ENCODE measurements at regions not wholly inside any gene's neighbourhood (a gene's known extent, or its start where the extent isn't known, plus 50 kb on each side); places are given as distances from the start of the nearest gene placed in this dataset.

DNA sequence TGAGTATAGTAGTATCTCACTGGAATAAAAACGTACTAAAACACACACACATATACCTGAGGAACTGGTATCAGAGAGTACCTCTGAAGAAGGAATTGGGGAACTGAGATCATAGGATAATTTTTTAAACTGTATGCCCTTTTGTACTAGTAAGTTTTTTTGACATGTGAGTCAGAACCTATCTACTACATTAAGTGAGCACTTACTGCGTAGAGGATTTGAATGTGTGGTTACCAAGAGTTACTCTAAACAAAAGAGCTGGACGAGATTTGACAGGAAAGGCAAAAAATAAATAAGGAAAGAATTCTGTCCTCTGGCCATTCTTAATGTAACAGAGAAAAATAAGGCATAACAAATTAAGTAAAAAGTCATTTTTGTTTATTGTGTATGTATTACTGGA, 546.5 kb upstream of the FAT1 start:
- Histone ChIP-seq H3K36me3 (ENCODE audit: control insufficient read depth, insufficient read depth, low read length) (no peaks in the 10 kb centered on the region), H3K27ac (ENCODE audit: low read depth, low read length, severe bottlenecking) (no peak overlapping the region), H3K4me3 (ENCODE audit: extremely low read depth, insufficient read depth, low read length, poor library complexity, severe bottlenecking) (no peak overlapping the region), H3K4me1 (ENCODE audit: control insufficient read depth, insufficient read depth, low read length, poor library complexity, severe bottlenecking) (peaks cover 6% of the 10 kb centered on the region), H3K9me3 (ENCODE audit: control insufficient read depth, low read length) (no peaks in the 10 kb centered on the region)
- no CpG with 5 or more reads among the region's 3 CpGs for WGBS, 2 experiments (ENCODE audit: insufficient coverage in 2 of 2)

GRCh38 chr4:187271848-187272247, 548.2 kb upstream of the FAT1 start:
- 89% methylated on average over 1 of the region's 2 CpGs; no CpG with 5 or more reads in 1 of the 2 experiments for WGBS, 2 experiments (ENCODE audit: insufficient coverage in 2 of 2)
- H3K4me3 ChIP-seq (ENCODE audit: extremely low read depth, insufficient read depth, low read length, poor library complexity, severe bottlenecking): no peak overlapping the region
- peaks cover 6% of the 10 kb centered on the region for H3K4me1 ChIP-seq (ENCODE audit: control insufficient read depth, insufficient read depth, low read length, poor library complexity, severe bottlenecking)

GRCh38 chr4:187274153-187274552, 550.5 kb upstream of the FAT1 start:
- Histone ChIP-seq H3K27ac (ENCODE audit: low read depth, low read length, severe bottlenecking) (no peak overlapping the region), H3K9me3 (ENCODE audit: control insufficient read depth, low read length) (no peaks in the 10 kb centered on the region), H3K4me1 (ENCODE audit: control insufficient read depth, insufficient read depth, low read length, poor library complexity, severe bottlenecking) (no peaks in the 10 kb centered on the region), H3K36me3 (ENCODE audit: control insufficient read depth, insufficient read depth, low read length) (no peaks in the 10 kb centered on the region), H3K4me3 (ENCODE audit: extremely low read depth, insufficient read depth, low read length, poor library complexity, severe bottlenecking) (no peak overlapping the region)
- WGBS, 2 experiments (ENCODE audit: insufficient coverage in 2 of 2): 83% methylated on average over 1 of the region's 2 CpGs; no CpG with 5 or more reads in 1 of the 2 experiments

More at GRCh38 chr4:187271848-187272247, 548.2 kb upstream of the FAT1 start:
- Histone ChIP-seq H3K36me3 (ENCODE audit: control insufficient read depth, insufficient read depth, low read length) (no peaks in the 10 kb centered on the region), H3K27ac (ENCODE audit: low read depth, low read length, severe bottlenecking) (no peak overlapping the region), H3K9me3 (ENCODE audit: control insufficient read depth, low read length) (no peaks in the 10 kb centered on the region)

DNA sequence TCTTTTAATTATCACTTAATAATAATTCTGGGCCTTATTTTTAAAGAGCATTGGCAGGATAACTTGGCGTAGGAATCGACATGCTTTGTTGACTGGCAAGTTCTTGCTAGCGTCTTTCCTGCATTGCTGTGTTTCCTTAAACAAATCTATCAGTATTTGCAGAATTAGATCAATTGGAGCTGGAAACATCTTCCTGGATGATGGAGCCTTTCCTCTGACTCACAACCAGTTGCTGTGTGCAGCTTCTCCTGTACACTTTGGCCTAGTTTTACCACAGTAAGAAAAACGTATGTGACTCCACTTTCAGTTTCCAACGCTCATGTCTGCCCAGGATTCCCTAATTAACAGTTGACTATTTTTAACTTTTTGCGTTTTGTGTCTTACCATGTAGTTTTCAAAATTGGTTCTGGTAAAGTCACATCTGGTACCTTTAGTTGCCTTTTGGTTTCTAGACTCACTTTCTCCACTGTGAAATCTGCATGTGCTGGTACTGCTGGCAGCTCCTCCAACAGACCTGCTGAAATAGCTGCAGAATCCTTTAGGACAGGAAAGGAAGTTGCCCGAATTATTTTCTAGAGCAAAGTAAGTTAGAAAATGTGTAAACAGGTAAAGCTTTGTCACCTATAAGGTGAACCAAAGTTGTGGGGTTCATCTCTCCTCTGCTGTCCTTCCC, 553.2 kb upstream of the FAT1 start:
- Histone ChIP-seq H3K4me1 (ENCODE audit: control insufficient read depth, insufficient read depth, low read length, poor library complexity, severe bottlenecking) (no peaks in the 10 kb centered on the region), H3K4me3 (ENCODE audit: extremely low read depth, insufficient read depth, low read length, poor library complexity, severe bottlenecking) (no peak overlapping the region), H3K27ac (ENCODE audit: low read depth, low read length, severe bottlenecking) (no peak overlapping the region), H3K36me3 (ENCODE audit: control insufficient read depth, insufficient read depth, low read length) (no peaks in the 10 kb centered on the region), H3K9me3 (ENCODE audit: control insufficient read depth, low read length) (no peaks in the 10 kb centered on the region)
- WGBS, 2 experiments (ENCODE audit: insufficient coverage in 2 of 2): 67 to 96% methylated on average over 1 to 5 of the region's 7 CpGs

DNA sequence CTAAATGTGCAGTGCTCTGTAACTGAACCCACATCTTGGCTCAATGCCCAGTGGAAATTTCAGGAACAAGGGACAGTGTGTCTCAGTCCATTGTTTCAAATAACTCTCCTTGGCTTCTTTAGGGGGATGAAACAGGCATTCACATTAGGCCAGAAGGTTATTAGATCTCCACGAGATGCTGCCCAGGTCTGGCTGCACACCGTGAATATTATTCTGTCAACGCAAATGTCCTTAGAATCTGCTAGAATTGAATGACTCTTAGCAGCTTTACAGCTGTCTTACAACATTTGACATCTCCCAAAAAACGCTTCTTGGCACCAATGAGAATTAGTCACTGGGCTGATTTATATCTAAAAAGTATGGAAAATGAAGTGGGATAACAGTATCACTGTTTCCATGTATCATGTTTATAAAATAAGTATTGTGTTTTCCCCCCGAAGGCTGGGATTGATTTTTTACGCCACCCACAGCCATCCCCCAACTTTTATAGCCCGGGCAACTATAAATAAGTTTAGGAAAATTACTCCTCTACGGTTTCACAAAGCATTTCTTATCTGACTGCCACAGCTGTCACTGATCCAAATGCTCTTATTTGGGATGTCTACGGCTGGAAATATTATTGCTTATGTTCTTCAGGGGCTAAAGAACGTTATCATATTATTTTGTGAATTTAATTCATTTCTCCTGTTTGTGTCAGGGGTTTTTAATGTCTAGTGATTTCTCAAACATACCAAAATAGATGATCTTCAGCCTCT, 559.7 kb upstream of the FAT1 start:
- H3K4me3 ChIP-seq (ENCODE audit: extremely low read depth, insufficient read depth, low read length, poor library complexity, severe bottlenecking): no peak overlapping the region
- 86 to 89% methylated on average over 3 of the region's 10 CpGs for WGBS, 2 experiments (ENCODE audit: insufficient coverage in 2 of 2)
- H3K9me3 ChIP-seq (ENCODE audit: control insufficient read depth, low read length): no peaks in the 10 kb centered on the region
- no peaks in the 10 kb centered on the region for H3K4me1 ChIP-seq (ENCODE audit: control insufficient read depth, insufficient read depth, low read length, poor library complexity, severe bottlenecking)
- H3K36me3 ChIP-seq (ENCODE audit: control insufficient read depth, insufficient read depth, low read length): no peaks in the 10 kb centered on the region
- no peak overlapping the region for H3K27ac ChIP-seq (ENCODE audit: low read depth, low read length, severe bottlenecking)

DNA sequence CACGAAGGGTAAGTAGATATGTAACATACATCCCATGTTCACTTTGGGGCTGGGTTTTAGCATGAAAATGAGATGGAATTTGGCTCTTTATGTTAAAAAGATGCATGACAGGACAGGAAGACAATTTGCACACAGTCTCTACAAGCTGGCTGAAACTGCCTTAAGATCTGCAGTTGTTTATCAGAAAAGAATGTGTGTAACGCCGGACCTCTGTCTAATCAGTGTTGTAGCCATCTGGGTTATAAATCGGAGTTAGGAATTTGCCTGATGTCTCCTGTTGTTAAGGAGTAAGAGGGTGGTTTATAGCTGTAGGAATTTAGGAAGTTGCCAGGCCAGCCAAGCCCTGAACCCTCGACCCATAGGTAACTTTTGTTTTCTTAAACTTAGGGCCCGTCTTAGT, 562.9 kb upstream of the FAT1 start:
- Histone ChIP-seq H3K27ac (ENCODE audit: low read depth, low read length, severe bottlenecking) (peak overlapping the region; percentile 73), H3K9me3 (ENCODE audit: control insufficient read depth, low read length) (no peaks in the 10 kb centered on the region), H3K4me1 (ENCODE audit: control insufficient read depth, insufficient read depth, low read length, poor library complexity, severe bottlenecking) (no peaks in the 10 kb centered on the region), H3K4me3 (ENCODE audit: extremely low read depth, insufficient read depth, low read length, poor library complexity, severe bottlenecking) (no peak overlapping the region), H3K36me3 (ENCODE audit: control insufficient read depth, insufficient read depth, low read length) (no peaks in the 10 kb centered on the region)
- WGBS, 2 experiments (ENCODE audit: insufficient coverage in 2 of 2): 65 to 94% methylated on average over 3 to 4 of the region's 6 CpGs

DNA sequence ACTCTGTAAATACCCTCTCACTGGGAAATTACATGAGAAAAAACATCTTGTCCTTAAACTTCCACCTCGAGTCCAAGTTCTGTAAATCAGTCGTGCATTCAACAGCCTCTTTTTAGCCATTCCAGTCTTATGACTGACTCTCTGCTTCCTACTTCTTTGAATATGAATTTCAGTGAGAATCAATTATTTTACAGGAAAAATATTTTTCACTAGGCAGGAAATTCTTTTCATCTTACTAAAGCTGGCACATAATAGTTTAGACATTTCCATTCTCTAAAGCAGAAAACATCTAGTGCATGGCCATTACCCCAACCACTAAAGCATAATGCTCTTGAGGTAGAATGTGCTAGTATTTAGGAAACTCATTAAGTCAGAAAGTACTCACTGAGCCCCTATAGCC, 565.7 kb upstream of the FAT1 start:
- H3K4me3 ChIP-seq (ENCODE audit: extremely low read depth, insufficient read depth, low read length, poor library complexity, severe bottlenecking): no peak overlapping the region
- no CpG with 5 or more reads among the region's 2 CpGs for WGBS, 2 experiments (ENCODE audit: insufficient coverage in 2 of 2)
- H3K4me1 ChIP-seq (ENCODE audit: control insufficient read depth, insufficient read depth, low read length, poor library complexity, severe bottlenecking): no peaks in the 10 kb centered on the region
- H3K36me3 ChIP-seq (ENCODE audit: control insufficient read depth, insufficient read depth, low read length): no peaks in the 10 kb centered on the region
- no peak overlapping the region for H3K27ac ChIP-seq (ENCODE audit: low read depth, low read length, severe bottlenecking)
- no peaks in the 10 kb centered on the region for H3K9me3 ChIP-seq (ENCODE audit: control insufficient read depth, low read length)

GRCh38 chr4:187294861-187295260, 571.2 kb upstream of the FAT1 start:
- Histone ChIP-seq H3K4me3 (ENCODE audit: extremely low read depth, insufficient read depth, low read length, poor library complexity, severe bottlenecking) (no peak overlapping the region), H3K36me3 (ENCODE audit: control insufficient read depth, insufficient read depth, low read length) (no peaks in the 10 kb centered on the region), H3K9me3 (ENCODE audit: control insufficient read depth, low read length) (peaks cover 12% of the 10 kb centered on the region), H3K27ac (ENCODE audit: low read depth, low read length, severe bottlenecking) (no peak overlapping the region), H3K4me1 (ENCODE audit: control insufficient read depth, insufficient read depth, low read length, poor library complexity, severe bottlenecking) (no peaks in the 10 kb centered on the region)
- 100% methylated on average over 1 to 2 of the region's 3 CpGs for whole genome bisulfite sequencing, 2 experiments (ENCODE audit: insufficient coverage in 2 of 2)

DNA sequence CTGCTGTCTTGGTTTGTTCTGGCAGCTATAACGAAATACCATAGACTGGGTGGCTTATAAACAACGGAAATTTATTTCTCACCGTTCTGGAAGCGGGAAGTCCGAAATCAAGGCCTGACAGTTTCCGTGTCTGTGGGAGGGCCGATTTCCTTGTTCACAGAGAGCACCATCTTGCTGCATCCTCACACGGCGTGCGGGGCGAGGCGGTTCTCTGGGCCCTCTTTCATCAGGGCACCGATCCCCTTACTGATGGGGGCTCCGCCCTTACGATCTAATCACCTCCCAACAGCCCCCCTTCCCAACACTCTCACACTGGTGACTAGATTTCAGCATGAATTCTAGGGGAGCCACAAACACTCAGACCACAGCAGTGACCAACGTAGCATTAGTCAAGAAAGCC, 578.3 kb upstream of the FAT1 start:
- H3K9me3 ChIP-seq (ENCODE audit: control insufficient read depth, low read length): peaks cover 4% of the 10 kb centered on the region
- 93 to 96% methylated on average over 9 to 15 of the region's 16 CpGs for WGBS, 2 experiments (ENCODE audit: insufficient coverage in 2 of 2)
- H3K36me3 ChIP-seq (ENCODE audit: control insufficient read depth, insufficient read depth, low read length): no peaks in the 10 kb centered on the region
- H3K4me3 ChIP-seq (ENCODE audit: extremely low read depth, insufficient read depth, low read length, poor library complexity, severe bottlenecking): no peak overlapping the region
- H3K27ac ChIP-seq (ENCODE audit: low read depth, low read length, severe bottlenecking): no peak overlapping the region
- no peaks in the 10 kb centered on the region for H3K4me1 ChIP-seq (ENCODE audit: control insufficient read depth, insufficient read depth, low read length, poor library complexity, severe bottlenecking)

DNA sequence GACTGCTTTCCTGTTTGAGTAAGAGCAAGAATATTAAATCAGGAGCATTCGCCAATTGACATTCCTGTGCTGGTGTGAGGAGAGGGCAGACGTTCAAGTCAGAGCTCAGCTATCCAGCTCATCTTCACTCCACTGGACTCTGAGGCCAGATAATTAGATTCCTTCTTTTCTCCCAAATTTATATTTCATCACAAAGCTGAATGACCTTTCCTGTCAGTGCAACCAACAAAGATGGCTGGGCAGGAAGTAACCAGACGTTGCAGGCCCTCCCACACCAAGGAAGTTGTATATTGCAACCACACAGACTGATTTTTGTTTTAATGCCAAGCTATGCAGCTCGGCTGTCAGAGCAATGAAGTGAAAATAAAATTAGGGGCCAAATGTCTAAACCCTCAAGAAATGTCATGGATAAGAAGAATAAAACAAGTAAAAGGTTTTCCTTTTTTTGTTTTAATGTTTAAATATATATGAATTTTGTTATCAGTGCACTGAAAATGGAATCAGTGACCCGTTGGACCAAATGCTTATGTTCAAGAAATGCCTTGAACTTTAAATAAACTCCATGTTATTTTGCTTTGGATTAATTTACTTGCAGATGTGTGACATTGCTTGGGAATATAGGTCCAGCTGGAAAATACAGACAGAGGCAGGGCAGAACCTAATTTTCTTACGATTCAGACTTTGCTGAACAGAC, 578.9 kb upstream of the FAT1 start:
- 85 to 90% methylated on average over 2 to 3 of the region's 6 CpGs for WGBS, 2 experiments (ENCODE audit: insufficient coverage in 2 of 2)
- Histone ChIP-seq H3K4me3 (ENCODE audit: extremely low read depth, insufficient read depth, low read length, poor library complexity, severe bottlenecking) (no peak overlapping the region), H3K27ac (ENCODE audit: low read depth, low read length, severe bottlenecking) (no peak overlapping the region), H3K36me3 (ENCODE audit: control insufficient read depth, insufficient read depth, low read length) (no peaks in the 10 kb centered on the region), H3K9me3 (ENCODE audit: control insufficient read depth, low read length) (no peaks in the 10 kb centered on the region), H3K4me1 (ENCODE audit: control insufficient read depth, insufficient read depth, low read length, poor library complexity, severe bottlenecking) (no peaks in the 10 kb centered on the region)
